Activated CD8-positive, alpha-beta memory T cell treated with anti-CD3 and anti-CD28 coated beads, Interleukin-2, amount 50 U/mL, for 4 hours (primary cell): ENCODE measurements at regions not wholly inside any gene's neighbourhood (a gene's known extent, or its start where the extent isn't known, plus 50 kb on each side); places are given as distances from the start of the nearest gene placed in this dataset.

Experiments used
- DNase-seq: peaks from one replicate; pipeline ENCODE4 v3.0.0-alpha.2; 2020

DNA sequence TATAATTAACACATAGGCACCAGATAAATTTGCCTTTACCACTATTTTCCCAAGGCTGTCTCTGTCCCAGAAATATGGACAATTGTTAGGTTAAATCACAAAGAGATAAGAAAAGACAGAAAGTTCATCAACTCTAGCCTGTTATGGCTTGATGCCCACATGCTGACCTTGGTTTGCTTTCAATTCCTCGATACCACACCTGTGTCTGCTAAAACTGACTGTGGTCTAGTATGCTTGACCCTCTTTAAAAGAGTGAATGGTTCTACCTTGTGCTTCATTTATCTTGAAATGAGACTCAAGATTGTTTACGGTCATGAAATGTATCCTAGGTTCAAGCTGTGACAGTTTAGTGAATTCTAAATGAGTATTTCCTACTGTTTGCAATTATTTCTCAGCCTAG is 909.0 kb upstream of the LRRTM1 start:
- no peak for DNase-seq

GRCh38 chr2:81206216-81206615 is 901.7 kb upstream of the LRRTM1 start:
- DNase-seq = no peak

GRCh38 chr2:81196933-81197628 is 892.5 kb upstream of the LRRTM1 start:
- no peak for DNase-seq

DNA sequence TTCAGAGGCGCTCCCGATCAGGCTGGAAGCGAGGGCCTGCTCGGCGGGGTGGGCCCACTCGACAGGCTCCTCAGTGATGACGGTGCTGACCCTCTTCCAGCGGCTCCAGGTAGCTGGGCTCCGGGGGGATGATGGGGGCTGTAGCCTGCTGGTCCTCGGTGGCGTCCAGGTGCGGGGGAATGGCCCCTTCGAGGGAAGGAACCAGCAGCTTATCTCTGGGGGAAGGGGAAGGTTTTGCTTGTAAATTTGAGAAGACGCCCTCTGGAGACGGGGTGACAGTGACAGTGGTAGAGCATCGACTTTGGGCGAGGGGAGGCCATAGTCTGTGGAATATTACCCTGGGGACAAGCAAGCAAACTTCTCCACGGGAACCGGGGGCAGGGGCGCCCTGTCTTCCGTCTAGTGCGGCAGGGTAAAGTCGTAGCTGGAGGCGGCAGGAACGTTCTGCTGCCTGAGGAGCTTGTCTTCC is 891.9 kb upstream of the LRRTM1 start:
- DNase-seq = no peak

GRCh38 chr2:81195774-81196382 is 891.3 kb upstream of the LRRTM1 start:
- no peak for DNase-seq

DNA sequence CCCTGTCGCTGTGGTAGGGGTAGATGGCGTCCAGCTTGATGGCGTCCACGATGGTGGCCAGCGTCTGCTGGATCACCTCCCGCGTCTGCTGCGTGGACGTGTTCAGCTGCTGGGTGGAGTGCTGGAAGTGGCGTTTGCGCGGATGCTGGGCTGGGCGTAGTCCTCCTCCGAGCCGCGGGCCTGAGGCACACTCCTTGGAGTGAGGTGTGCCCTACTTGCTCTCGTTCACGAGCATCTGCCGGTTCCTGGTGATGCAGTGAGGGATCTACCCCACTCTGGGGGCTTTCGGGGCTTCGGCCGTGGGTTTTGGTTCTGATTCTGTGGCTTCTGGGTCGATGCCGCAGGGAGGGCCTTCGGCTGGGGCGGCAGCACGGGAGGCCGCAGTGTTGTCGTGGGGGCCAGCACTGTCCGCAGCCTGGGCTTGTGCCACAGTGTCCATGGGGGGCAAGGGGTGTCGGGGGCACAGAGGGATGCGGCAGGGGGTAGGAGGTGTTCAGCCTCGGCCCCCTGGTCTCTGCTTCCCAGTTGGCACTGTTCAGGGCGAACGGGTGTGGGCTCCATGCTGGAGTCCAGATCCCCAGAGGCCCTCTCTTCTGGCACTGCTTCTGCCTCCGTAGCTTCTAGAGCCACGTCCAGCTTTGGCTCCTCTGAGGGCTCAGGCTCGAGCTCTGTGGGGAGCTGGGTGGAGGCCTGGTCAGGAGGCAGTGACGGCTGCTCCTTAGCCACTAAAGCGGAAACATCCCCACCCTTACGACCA is 890.6 kb upstream of the LRRTM1 start:
- DNase-seq = no peak

DNA sequence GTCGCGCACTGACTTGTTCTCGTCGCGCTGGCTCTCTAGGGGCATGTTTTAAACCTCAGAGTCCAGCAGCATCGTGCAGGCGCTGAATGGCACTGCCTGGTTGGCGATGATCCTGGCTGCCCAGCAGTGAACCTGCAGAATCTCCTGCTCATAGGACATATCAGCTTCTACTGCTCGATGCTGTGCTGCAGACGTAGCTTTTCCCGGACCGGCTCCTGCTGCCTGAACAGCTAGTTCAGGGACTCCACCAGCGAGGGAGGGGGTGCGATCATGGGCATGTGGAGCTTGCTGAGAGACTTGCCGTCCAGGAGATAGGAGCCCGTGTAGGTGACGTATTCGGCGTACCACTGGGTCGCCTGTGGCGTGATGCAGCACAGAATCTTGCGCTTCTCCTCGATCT is 890.0 kb upstream of the LRRTM1 start:
- DNase-seq = no peak

DNA sequence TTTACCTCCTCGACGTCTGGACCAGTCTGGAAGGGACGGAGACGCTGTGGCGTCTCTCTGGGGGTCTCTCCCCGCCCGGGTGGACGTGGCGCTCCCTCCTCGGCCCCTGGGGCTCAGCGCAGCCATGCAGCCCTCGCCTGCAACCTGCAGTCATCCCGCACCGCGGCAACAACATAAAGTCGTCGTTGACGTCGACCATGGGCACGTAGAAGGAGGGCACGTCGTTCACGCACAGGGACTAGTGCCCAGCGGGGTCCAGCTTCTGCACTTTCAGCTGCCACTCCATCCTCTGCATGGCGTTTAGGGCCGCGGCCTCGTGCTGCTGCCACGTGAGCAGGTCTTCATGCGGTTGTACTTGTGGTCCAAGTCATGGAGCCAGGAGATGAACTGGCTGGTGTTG is 889.6 kb upstream of the LRRTM1 start:
- DNase-seq = no peak

DNA sequence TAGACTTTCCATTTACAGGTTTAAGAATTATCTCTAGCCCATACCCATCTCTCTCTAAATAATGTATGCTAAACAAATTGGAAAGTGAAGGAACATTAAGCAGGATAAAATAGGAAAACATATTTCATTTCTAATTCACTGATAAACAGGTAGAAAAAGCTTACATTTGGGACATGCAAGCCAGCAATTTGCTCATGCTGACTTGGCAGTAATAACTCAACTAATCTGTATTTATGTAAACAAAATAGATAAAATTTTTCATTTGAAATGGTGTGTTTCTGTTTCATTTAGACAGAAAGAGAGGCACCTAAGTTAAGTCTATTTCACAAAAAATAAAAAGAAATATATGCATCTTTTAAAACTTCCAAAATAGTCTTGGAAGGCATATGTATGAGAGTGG is 877.3 kb upstream of the LRRTM1 start:
- no peak for DNase-seq

DNA sequence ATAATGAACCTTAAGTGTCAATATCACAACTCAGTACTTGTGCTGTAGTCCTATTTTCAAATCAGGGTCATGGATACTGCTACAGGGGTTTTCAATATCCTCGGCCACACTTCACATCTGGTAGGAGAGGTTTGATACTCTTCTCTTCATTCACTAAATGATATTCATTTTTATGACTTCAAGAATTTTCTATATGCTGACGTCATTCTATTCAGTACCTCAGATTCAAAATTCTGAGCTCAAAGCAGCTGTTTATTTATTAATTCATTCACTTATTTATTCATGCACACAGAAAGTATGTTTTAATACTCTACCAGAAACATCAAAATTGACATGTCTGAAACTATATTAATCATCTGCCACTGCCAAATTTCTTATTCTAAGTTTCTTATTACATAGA is 866.9 kb upstream of the LRRTM1 start:
- no peak for DNase-seq

GRCh38 chr2:81163583-81163982 is 859.0 kb upstream of the LRRTM1 start:
- no peak for DNase-seq

DNA sequence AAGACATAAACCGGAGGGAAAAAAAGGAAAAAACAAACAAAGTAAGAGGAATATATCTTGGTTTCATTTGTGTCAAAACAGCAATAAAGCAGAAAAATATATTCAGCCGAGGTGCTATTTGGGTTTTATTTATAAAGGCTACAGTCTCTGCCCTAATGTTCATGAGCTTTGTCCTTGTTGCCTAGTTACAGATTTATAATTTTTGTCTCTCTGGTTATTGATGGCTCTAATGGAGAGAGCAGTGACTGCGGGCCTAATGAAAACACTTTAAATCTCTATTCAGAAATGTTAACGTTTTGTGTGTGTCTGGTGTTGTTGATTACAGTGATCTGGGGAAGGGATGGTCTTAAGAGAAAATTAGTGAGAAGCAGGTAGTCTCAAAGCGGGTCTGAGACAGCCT is 854.0 kb upstream of the LRRTM1 start:
- DNase-seq = no peak

- no peak for DNase-seq
Observed at GRCh38 chr2:81148323-81148722, 843.8 kb upstream of the LRRTM1 start.

DNA sequence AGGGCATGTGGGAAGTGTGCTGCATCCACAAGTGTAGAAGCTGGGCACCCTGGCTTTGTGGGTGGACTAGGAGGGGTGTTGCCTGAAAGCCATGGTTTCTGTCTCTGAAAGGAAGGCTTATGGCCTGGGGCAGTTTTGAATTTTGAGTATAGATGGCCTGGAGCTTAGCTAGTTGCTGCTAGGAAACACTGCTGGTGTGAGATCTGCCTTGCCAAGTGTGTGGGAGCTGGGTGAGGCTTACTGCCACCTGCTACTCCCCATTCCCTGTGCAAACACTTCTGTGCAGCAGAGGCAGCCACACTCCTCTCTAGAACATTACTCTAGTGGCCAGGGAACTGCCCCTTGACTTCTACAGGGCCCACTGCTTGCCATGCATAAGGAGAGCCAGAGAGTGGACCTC is 831.7 kb upstream of the LRRTM1 start:
- no peak for DNase-seq

DNA sequence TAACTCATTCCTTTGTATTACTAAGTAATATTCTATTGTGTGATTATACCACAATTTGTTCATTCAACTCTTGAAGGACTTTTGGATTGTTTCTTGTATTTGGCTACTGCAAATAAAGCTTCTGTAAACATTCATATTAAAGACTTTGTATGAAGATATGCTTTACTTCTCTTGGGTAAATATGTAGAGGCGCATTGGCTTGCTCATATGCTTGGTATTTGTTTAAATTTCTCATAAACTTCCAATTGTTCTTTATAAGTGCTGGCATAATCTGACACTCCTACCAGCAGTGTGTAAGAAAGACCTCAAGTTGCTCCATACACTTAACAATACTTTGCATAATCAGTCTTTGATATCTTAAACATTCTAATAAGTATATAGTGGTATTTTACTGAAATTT is 792.8 kb upstream of the LRRTM1 start:
- DNase-seq = no peak

- DNase-seq = no peak
Observed at GRCh38 chr2:81093031-81093430, 788.5 kb upstream of the LRRTM1 start.

DNA sequence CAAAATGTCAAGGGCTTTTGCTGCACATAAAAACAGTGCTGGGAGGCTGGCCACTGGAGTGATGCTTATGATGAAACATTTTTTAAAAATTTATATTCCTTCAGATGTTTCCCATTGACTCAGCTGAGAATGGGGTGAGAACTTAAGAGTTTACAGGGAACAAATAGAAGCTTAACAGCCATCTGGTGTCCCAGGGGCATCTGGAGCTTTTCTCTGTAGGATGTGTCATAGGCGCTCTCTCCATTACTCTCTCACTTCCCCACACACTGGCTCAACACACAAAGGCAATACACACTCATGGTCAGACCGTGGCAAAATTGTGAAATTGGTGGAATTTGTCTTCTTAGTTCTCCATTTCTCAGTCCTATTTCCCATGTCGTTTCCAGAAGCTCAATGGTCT is 783.1 kb upstream of the LRRTM1 start:
- no peak for DNase-seq

GRCh38 chr2:81084101-81084500 is 779.5 kb upstream of the LRRTM1 start:
- DNase-seq = no peak

DNA sequence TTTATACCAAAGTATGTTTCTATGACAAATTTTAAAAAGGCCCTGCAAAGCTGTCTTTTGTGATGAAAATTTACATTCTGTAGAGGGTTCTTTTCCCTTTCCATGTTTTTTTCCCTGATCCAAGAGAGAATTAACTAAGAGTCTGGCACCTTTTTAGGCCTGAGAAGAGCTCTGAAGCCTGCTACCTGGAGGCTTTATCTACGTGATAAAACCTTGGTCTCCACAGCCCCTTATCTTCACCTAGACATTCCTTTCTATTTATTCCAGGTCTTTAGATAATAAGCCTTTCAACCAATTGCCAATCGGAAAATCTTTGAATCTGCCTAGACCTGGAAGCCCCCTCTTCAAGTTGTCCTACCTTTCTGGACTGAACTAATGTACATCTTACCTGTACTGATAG is 774.1 kb upstream of the LRRTM1 start:
- DNase-seq = no peak

DNA sequence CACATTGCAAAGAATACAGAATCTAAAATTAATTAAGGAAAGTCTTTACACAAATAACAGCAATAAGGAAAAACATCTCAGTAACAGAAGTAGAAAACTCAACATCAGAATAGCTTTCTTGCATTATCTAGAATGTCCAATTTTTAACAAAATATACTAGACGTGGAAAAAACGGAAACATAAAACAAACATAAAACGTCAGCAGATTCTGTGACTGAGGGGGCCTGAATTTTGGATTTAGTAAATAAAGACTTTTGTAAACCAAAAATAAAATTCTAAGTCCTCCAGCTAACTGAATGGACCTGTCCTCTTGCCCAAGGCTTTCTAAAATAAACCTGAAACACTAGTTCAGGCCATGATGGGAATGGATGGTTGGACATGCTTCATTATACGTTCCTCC is 773.5 kb upstream of the LRRTM1 start:
- DNase-seq = no peak

- DNase-seq = no peak
Observed at GRCh38 chr2:81077396-81077795, 772.8 kb upstream of the LRRTM1 start.

GRCh38 chr2:81073412-81073811 is 768.9 kb upstream of the LRRTM1 start:
- DNase-seq = no peak

DNA sequence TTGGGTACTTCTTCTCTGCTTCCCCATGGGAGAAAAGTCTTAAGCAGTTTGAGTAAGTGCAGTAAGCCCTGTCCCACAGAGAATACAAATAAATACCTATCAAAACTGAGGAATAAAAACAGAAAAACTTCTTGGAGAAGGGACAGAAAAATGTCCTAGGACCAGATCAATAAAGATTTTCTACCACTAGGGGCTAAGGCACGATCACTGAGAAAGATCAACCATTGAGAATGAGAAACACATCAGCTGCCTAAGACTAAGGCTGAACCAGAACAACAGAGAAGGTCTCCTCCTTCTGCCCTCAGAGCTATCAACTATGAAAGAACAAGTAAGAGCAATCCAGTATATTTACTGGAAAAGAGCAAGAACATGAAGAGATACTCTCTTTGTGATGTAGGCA is 763.6 kb upstream of the LRRTM1 start:
- no peak for DNase-seq

DNA sequence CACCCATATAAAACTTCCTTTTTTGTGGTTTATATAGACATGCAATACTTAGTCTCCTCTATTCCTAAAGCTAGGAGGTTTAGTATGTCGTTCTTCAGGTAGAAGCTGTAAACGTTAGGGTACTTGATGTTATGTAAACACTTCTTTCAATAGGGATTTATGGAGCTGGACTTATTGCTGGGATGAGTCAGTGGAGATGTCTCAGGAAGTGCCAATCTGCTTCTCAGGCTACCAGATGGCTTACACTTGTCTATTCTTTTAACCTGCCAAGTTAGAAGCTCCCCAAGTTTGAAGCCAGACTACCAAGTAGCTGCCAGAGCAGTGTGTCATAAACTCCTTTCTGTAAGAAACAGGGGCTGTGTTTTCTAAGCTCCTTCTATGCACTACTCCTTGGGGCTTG is 756.5 kb upstream of the LRRTM1 start:
- no peak for DNase-seq
